ENCODE measurements at regions not wholly inside any gene's neighbourhood (a gene's known extent, or its start where the extent isn't known, plus 50 kb on each side); places are given as distances from the start of the nearest gene placed in this dataset.
"Not testable (repeated sequence)": the region's sequence is repeated elsewhere in the genome, so short reads cannot be mapped to it uniquely, and the experiment has no call there.

DNA sequence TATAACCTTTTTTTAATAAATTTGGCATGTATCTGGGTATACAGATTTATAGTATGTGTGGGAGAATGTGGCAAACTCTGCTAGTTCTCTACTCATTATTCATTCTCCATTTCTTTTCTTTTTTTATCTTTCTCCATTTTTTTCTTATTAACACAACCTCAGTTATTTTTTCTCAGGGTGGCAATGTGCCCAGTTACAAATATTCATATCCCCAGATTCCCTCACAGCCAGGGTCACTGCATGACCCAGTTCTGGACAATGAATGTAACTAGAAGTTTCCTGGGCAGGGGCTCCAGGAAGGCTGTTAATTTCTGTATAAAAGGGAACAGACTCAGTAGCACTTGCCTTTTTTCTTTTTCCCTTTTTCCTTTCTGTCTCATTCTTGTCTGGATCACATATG, 95.6 kb downstream of the VCPKMT start:
- DNase-seq: no peak

- no peak for DNase-seq
Measured at GRCh38 chr14:50021261-50022031, 94.9 kb downstream of the VCPKMT start.

GRCh38 chr14:50022661-50023060, 93.7 kb downstream of the VCPKMT start:
- no peak for DNase-seq

DNA sequence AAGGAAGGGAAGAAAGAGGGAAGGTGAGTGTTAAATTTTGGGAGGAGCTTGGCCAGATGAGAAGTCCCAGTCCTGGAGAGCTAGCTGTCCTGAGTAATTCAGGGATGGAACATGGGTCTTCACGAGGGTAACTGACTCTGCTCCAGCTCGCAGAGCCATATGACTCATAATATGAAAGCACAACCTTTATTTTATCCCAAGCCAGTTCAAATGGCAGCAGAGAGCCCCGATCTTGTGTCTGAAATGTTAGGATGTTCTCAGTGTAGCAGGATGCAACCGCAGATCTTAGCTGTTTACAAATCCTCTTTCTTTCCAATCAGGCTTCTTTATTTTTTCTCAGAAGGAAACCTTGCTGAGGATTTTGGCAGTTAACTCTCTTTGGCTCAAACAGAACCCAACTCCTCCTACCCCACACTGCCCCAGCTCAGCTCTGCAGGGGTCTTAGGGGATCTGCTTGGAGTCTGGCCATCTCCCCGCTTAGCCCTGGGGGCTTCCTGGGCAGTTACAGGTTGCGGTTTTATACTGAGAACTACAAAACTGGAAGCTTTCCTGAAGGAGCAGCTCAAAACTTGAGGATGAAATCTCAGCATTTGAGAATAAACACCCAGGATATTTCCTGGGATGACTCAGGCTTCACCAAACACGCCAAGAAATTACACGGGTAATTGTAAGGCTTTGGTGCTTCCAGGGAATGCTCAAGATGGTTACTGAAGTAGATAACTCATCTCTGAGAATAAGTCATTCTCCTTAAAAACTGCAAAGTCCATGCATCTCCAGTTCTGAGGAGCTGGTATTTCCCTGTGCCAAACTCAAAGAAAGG, 92.5 kb downstream of the VCPKMT start:
- no peak for DNase-seq

GRCh38 chr14:50025073-50025472, 91.3 kb downstream of the VCPKMT start:
- no peak for DNase-seq

GRCh38 chr14:50025776-50026175, 90.6 kb downstream of the VCPKMT start:
- DNase-seq: no peak

GRCh38 chr14:50026396-50026795, 90.0 kb downstream of the VCPKMT start:
- DNase-seq: no peak

GRCh38 chr14:50027816-50028215, 88.6 kb downstream of the VCPKMT start:
- no peak for DNase-seq

DNA sequence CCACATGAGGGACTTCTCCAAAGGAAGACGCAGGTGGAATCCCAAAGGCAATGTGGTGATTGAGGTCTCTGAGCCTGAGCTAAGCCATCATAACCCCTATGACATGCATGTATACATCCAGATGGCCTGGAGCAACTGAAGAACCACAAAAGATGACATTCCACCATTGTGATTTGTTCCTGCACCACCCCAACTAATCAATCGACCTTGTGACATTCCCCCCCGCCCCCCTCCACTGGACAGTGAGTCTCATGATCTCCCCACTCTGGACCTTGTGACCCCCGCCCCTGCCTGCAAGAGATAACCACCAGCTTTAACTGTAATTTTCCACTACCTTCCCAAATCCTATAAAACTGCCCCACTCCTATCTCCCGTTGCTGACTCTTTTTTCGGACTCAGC, 87.9 kb downstream of the VCPKMT start:
- no peak for DNase-seq

- DNase-seq: peak; percentile 60
Measured at GRCh38 chr14:50030036-50030435, 86.3 kb downstream of the VCPKMT start.

GRCh38 chr14:50030911-50031310, 85.5 kb downstream of the VCPKMT start:
- DNase-seq: not testable (repeated sequence)

DNA sequence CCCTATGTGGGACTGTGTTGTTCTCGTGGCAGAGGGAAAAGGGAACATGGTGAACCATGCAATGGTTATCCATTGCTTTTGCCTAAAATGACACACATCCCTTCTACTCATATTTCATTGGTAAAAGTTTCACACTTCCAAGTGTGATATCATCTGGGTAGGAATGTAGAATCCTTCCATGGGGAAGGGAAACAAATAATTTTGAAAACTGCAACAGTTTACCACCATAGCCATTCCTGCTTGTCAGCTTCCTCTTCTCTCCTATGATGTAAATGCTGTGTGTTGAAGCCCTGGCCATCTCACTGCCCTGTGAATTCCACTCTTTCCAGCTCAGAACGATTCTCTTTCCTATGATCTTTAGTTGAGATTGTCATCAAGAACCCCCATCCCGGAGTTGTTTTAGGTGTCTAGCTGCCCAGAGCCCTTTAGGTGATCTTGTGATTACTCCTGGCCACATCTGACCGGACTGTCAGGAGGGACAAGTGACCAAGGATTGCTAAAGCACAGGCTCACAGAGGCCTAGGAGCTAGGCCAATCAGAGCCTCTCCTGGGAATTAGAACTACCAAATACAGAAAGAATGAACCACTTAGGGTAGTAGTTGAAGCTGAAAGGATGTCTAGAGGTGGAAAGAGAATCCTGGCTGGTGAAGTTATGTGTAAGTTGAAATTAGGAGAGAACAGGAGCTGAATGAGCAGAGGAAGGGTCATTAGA, 84.6 kb downstream of the VCPKMT start:
- no peak for DNase-seq

GRCh38 chr14:50032462-50033167, 83.8 kb downstream of the VCPKMT start:
- DNase-seq: not testable (repeated sequence)

DNA sequence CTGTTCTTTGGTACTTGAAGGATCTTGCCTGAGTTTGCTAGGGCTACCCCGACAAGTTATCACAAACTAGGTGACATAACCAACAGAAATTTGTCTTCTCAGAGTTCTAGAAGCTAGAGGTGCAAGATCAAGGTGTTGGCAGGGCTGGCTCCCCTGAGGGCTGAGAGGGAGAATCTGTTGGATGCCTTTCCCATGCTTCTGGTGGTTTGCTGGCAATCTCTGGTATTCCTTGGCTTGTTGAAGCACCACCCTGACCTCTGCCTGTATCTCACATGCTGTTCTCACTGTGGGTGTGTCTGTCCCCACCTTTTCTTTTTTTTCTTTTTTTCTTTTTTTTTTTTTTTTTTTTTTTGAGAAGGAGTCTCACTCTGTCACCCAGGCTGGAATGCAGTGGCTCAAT, 81.2 kb downstream of the VCPKMT start:
- no peak for DNase-seq

GRCh38 chr14:50036211-50036610, 80.2 kb downstream of the VCPKMT start:
- no peak for DNase-seq

DNA sequence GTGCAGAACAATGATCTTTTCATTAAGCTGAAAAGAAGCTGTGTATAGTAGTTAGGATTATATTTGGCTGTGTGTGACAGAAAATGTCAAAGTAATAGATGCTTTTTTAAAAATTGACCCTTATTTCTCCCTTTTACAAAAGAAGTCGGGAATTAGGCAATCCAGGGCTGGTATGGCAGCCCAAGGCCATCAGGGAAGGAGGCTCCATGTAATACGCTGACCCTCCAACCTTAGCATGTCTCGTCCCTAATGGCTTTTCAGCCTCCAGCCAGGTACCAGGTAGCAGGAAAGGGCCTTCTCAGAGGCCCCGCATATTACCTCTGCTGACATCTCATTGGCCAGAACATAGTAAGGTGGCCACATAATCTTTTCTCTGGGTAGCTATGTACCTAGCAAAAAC, 79.7 kb downstream of the VCPKMT start:
- no peak for DNase-seq

DNA sequence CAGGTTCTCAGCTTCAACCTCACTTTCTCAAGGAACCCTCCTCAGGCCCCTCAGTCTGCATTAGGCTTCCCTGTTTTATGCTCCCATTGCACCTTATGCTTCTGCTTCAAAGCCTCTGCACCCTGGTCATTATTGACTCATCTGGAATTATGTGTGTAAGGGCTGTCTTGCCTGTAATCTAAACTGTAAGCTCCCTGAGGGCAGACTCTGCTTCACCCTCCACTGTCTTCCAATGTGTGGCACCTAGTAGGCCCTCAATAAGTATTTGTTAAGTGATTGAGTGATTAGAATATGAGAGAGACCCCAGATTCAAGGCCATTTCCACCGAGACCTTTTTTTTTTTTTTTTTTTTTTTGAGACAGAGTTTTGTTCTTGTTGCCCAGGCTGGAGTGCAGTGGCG, 79.1 kb downstream of the VCPKMT start:
- DNase-seq: no peak

DNA sequence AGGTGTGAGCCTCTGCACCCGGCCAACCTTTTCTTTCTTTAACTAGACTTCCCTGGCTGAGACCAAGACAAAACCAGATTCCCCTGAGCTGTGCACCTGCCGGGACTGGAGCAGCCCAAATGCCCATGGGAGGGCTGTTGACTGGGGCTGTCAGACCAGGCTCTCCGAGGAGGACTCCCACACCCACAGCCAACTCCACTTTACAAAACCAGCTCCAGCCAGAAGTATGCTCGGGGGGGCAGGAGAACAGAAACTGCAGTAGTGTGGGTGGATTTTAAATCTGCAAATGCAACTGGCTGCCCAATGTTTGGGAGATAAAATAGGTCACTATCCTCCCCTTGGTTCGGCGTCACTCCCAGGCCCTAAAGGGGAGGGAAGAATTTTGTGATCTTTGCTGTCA, 78.5 kb downstream of the VCPKMT start:
- peak; percentile 54 for DNase-seq

- peak; percentile 90 for DNase-seq
Measured at GRCh38 chr14:50038398-50039119, 77.8 kb downstream of the VCPKMT start.

- no peak for DNase-seq
Measured at GRCh38 chr14:50039120-50039517, 77.3 kb downstream of the VCPKMT start.

GRCh38 chr14:50039734-50040400, 76.5 kb downstream of the VCPKMT start:
- no peak for DNase-seq

- peak; percentile 63 for DNase-seq
Measured at GRCh38 chr14:50040401-50040775, 76.0 kb downstream of the VCPKMT start.
